IMR-90 (cell line): ENCODE measurements at regions not wholly inside any gene's neighbourhood (a gene's known extent, or its start where the extent isn't known, plus 50 kb on each side); places are given as distances from the start of the nearest gene placed in this dataset.

ENCODE experiments used
- ATAC-seq: fragments of 200-7000 bp; cut with Tn5 transposase; 2 replicates; pipeline ENCODE4 v1.9.1; 2020; ENCODE audit warnings: low read depth, mild to moderate bottlenecking, moderate library complexity
- BruUV-seq: library from RNA; stranded (reverse); fragments of 400-500 nt; replicated peaks from 2 replicates; lab custom pipeline; 2021; lab: Mats Ljungman, UMichigan
- CTCF ChIA-PET: fragments of 300-600 bp; formaldehyde crosslinking; extraction: SDS; loops from one replicate; lab custom pipeline; 2021; ENCODE audit warnings: antibody characterized with exemption; lab: Yijun Ruan, JAX
- POLR2A ChIA-PET: fragments of 300-600 bp; sonication (Branson Sonifier 250); formaldehyde crosslinking; loops from one replicate; lab custom pipeline; 2022; ENCODE audit warnings: antibody characterized with exemption; ENCODE audit not compliant: unreplicated experiment; lab: Charles Lee
- DNase-seq: peaks from one replicate; pipeline ENCODE4 v3.0.0; 2013
- H2AFZ ChIP-seq: replicated peaks from 2 replicates; pipeline ENCODE3; 2013; ENCODE audit warnings: low read length, mild to moderate bottlenecking; ENCODE audit not compliant: poor library complexity
- H2AK5ac ChIP-seq: 2 replicates; pipeline ENCODE4 v1.6.1; 2013; ENCODE audit warnings: low read depth, low read length, inconsistent platforms
- H2AK9ac ChIP-seq: replicated peaks from 2 replicates; pipeline ENCODE3; 2013; ENCODE audit warnings: mild to moderate bottlenecking, low read depth, low read length, moderate library complexity; ENCODE audit not compliant: poor library complexity
- H2BK120ac ChIP-seq: 2 replicates; pipeline ENCODE4 v1.6.1; 2013; ENCODE audit warnings: low read depth, low read length, inconsistent platforms
- H2BK15ac ChIP-seq: 3 replicates; pipeline ENCODE4 v1.6.1; 2013; ENCODE audit warnings: low read depth, low read length, inconsistent platforms
- H2BK20ac ChIP-seq: 2 replicates; pipeline ENCODE4 v1.6.1; 2013; ENCODE audit warnings: low read depth, mild to moderate bottlenecking, inconsistent platforms, low read length, moderate library complexity
- H2BK5ac ChIP-seq: 2 replicates; pipeline ENCODE4 v1.6.1; 2013; ENCODE audit warnings: mild to moderate bottlenecking, low read depth, low read length, inconsistent platforms; ENCODE audit not compliant: poor library complexity, severe bottlenecking
- H3K14ac ChIP-seq: replicated peaks from 2 replicates; pipeline ENCODE4 v1.6.1; 2013; ENCODE audit warnings: low read depth, low read length, inconsistent platforms
- H3K18ac ChIP-seq: 2 replicates; pipeline ENCODE4 v1.6.1; 2013; ENCODE audit warnings: low read depth, low read length, control low read depth
- H3K23ac ChIP-seq: 2 replicates; pipeline ENCODE4 v1.6.1; 2013; ENCODE audit warnings: low read depth, low read length, inconsistent platforms
- H3K27ac ChIP-seq: 2 replicates; pipeline ENCODE4 v1.5.1; 2013; ENCODE audit warnings: mild to moderate bottlenecking, control low read depth, low read length; ENCODE audit not compliant: insufficient read depth
- H3K27me3 ChIP-seq: 2 replicates; pipeline ENCODE4 v1.6.1; 2013; ENCODE audit warnings: low read length; ENCODE audit not compliant: control insufficient read depth, insufficient read depth
- H3K36me3 ChIP-seq: 2 replicates; pipeline ENCODE4 v1.6.1; 2013; ENCODE audit warnings: low read length, mixed read lengths; ENCODE audit not compliant: control insufficient read depth, insufficient read depth
- H3K4ac ChIP-seq: 2 replicates; pipeline ENCODE4 v1.6.1; 2013; ENCODE audit warnings: low read depth, low read length, inconsistent platforms
- H3K4me1 ChIP-seq: 2 replicates; pipeline ENCODE4 v1.6.1; 2013; ENCODE audit warnings: low read length, mixed read lengths; ENCODE audit not compliant: control insufficient read depth, insufficient read depth
- H3K4me2 ChIP-seq: 2 replicates; pipeline ENCODE4 v1.6.1; 2013; ENCODE audit warnings: low read depth, mild to moderate bottlenecking, control low read depth, low read length, moderate library complexity
- H3K4me3 ChIP-seq: 2 replicates; pipeline ENCODE4 v1.5.1; 2013; ENCODE audit warnings: low read depth, mild to moderate bottlenecking, control low read depth, low read length, moderate library complexity; ENCODE audit not compliant: insufficient read depth
- H3K56ac ChIP-seq: 2 replicates; pipeline ENCODE4 v1.6.1; 2013; ENCODE audit warnings: low read length, inconsistent platforms; ENCODE audit not compliant: insufficient read depth; ENCODE audit errors: extremely low read depth
- H3K79me1 ChIP-seq, 2 experiments: 2 replicates each; pipeline ENCODE4 v1.6.1; 2013; ENCODE audit warnings: low read length in 2 of 2, inconsistent platforms in 1 of 2, low read depth in 1 of 2
- H3K9ac ChIP-seq: 2 replicates; pipeline ENCODE4 v1.6.1; 2013; ENCODE audit warnings: low read depth, low read length, control low read depth
- H3K9me1 ChIP-seq: 2 replicates; pipeline ENCODE4 v1.6.1; 2013; ENCODE audit warnings: low read length, inconsistent platforms; ENCODE audit not compliant: insufficient read depth
- H3K9me3 ChIP-seq: 2 replicates; pipeline ENCODE4 v1.6.1; 2013; ENCODE audit warnings: low read length; ENCODE audit not compliant: control insufficient read depth, insufficient read depth
- H4K20me1 ChIP-seq: 2 replicates; pipeline ENCODE4 v1.6.1; 2013; ENCODE audit warnings: low read length, inconsistent platforms; ENCODE audit not compliant: insufficient read depth
- H4K5ac ChIP-seq: 2 replicates; pipeline ENCODE4 v1.6.1; 2013; ENCODE audit warnings: mild to moderate bottlenecking, low read depth, low read length, control low read depth
- H4K8ac ChIP-seq, 2 experiments: 2 replicates each; pipeline ENCODE4 v1.6.1; 2013; ENCODE audit warnings: low read depth in 2 of 2, low read length in 2 of 2, control low read depth in 1 of 2, inconsistent platforms in 1 of 2
- H4K91ac ChIP-seq: 2 replicates; pipeline ENCODE4 v1.6.1; 2013; ENCODE audit warnings: low read depth, low read length, inconsistent platforms; ENCODE audit not compliant: insufficient read depth
- BHLHE40 ChIP-seq: fragments of 150-350 bp; IDR thresholded peaks from 2 replicates; pipeline ENCODE4 v1.6.1; 2016; ENCODE audit warnings: mild to moderate bottlenecking, low read depth, low read length
- CEBPB ChIP-seq: IDR thresholded peaks from 2 replicates; pipeline ENCODE4 v1.6.1; 2012; ENCODE audit warnings: low read depth, low read length, improper control_type of control experiment
- CHD1 ChIP-seq: IDR thresholded peaks from 2 replicates; pipeline ENCODE4 v1.6.1; 2012; ENCODE audit warnings: low read depth, low read length, improper control_type of control experiment
- CTCF ChIP-seq: conservative IDR thresholded peaks from 2 replicates; pipeline ENCODE4 v1.5.1; 2012; ENCODE audit warnings: mild to moderate bottlenecking, low read depth, low read length, improper control_type of control experiment
- ELK1 ChIP-seq: fragments of 150-350 bp; IDR thresholded peaks from 2 replicates; pipeline ENCODE4 v1.6.1; 2016; ENCODE audit warnings: low read depth, mild to moderate bottlenecking, low read length, moderate library complexity, borderline replicate concordance
- FOS ChIP-seq: fragments of 150-350 bp; IDR thresholded peaks from 2 replicates; pipeline ENCODE4 v1.6.1; 2016; ENCODE audit warnings: low read depth, low read length
- MAFK ChIP-seq: IDR thresholded peaks from 2 replicates; pipeline ENCODE4 v1.6.1; 2012; ENCODE audit warnings: low read depth, low read length, improper control_type of control experiment
- MAZ ChIP-seq: IDR thresholded peaks from 2 replicates; pipeline ENCODE4 v1.6.1; 2012; ENCODE audit warnings: low read depth, mild to moderate bottlenecking, low read length, improper control_type of control experiment, moderate library complexity, borderline replicate concordance
- MXI1 ChIP-seq: IDR thresholded peaks from 2 replicates; pipeline ENCODE4 v1.6.1; 2012; ENCODE audit warnings: low read depth, mild to moderate bottlenecking, low read length, moderate library complexity, borderline replicate concordance
- NFE2L2 ChIP-seq: fragments of 150-350 bp; IDR thresholded peaks from 2 replicates; pipeline ENCODE4 v1.6.1; 2016; ENCODE audit warnings: low read depth, mild to moderate bottlenecking, low read length
- POLR2A ChIP-seq: IDR thresholded peaks from 2 replicates; pipeline ENCODE4 v1.6.1; 2012; ENCODE audit warnings: mild to moderate bottlenecking, low read depth, low read length
- RAD21 ChIP-seq: IDR thresholded peaks from 2 replicates; pipeline ENCODE4 v1.6.1; 2012; ENCODE audit warnings: low read length, improper control_type of control experiment
- RCOR1 ChIP-seq: IDR thresholded peaks from 2 replicates; pipeline ENCODE4 v1.6.1; 2012; ENCODE audit warnings: mild to moderate bottlenecking, low read length, improper control_type of control experiment; ENCODE audit not compliant: insufficient replicate concordance
- RFX5 ChIP-seq: IDR thresholded peaks from 2 replicates; pipeline ENCODE4 v1.8.0; 2012; ENCODE audit warnings: low read depth, mild to moderate bottlenecking, low read length, moderate library complexity
- SMC3 ChIP-seq: fragments of 150-350 bp; IDR thresholded peaks from 2 replicates; pipeline ENCODE4 v1.6.1; 2016; ENCODE audit warnings: low read depth, mild to moderate bottlenecking, antibody characterized with exemption, low read length, moderate library complexity
- USF2 ChIP-seq: fragments of 150-350 bp; IDR thresholded peaks from 2 replicates; pipeline ENCODE4 v1.6.1; 2017; ENCODE audit warnings: mild to moderate bottlenecking, antibody characterized with exemption, low read length, low read depth
- WGBS, 2 experiments: methylation state at CpG; one replicate each; pipeline versions ENCODE4 v1.1.5 to v1.1.7; 2013; ENCODE audit warnings: missing lambda C conversion rate in 2 of 2; ENCODE audit not compliant: insufficient read length in 1 of 2; ENCODE audit errors: extremely low coverage in 2 of 2; 5-methylcytosine and 5-hydroxymethylcytosine counted together
- dilution Hi-C: fragments of 300-500 bp; cut with HindIII; formaldehyde crosslinking; loops from one replicate; pipeline ENCODE4 v1.14.3; 2018; ENCODE audit warnings: low sequenced_read_pairs; ENCODE audit not compliant: unreplicated experiment
- in situ Hi-C: fragments of 300-500 bp; cut with MboI; formaldehyde crosslinking; loops from 3 replicates; pipeline ENCODE4 v1.14.3; 2019; ENCODE audit warnings: low sequenced_read_pairs, inconsistent platforms, mixed read lengths
- intact Hi-C: fragments of 100-400 bp; cut with micrococcal nuclease; formaldehyde crosslinking; loops from 2 replicates; pipeline ENCODE4 v1.10.0; 2022

GRCh38 chr14:35938770-35939169 lies 112.6 kb downstream of the BRMS1L start:
- H4K8ac ChIP-seq: no peak overlapping the region
- no peaks in the 10 kb centered on the region for H3K9me1 ChIP-seq
- ChIA-PET CTCF (no interaction called here), POLR2A (no interaction called here)
- H3K23ac ChIP-seq: no peak overlapping the region
- no peaks in the 10 kb centered on the region for H3K27me3 ChIP-seq
- no peak overlapping the region for H3K4ac ChIP-seq
- H3K27ac ChIP-seq: no peak overlapping the region
- H2BK15ac ChIP-seq: no peak overlapping the region
- no peaks in the 10 kb centered on the region for H3K9me3 ChIP-seq
- H3K79me1 ChIP-seq: no peaks in the 10 kb centered on the region
- no peak overlapping the region for H3K56ac ChIP-seq
- H3K18ac ChIP-seq: no peak overlapping the region
- no peaks in the 10 kb centered on the region for H4K20me1 ChIP-seq
- no peak overlapping the region for H4K91ac ChIP-seq
- no peak overlapping the region for H3K14ac ChIP-seq
- dilution Hi-C loops: no loop called here
- H3K4me1 ChIP-seq: no peaks in the 10 kb centered on the region
- H2AK5ac ChIP-seq: no peak overlapping the region
- no peak overlapping the region for H3K4me3 ChIP-seq
- BruUV-seq: no TSS peak
- no peak overlapping the region for H3K9ac ChIP-seq
- no peak overlapping the region for H2BK5ac ChIP-seq
- H2AFZ ChIP-seq: no peak overlapping the region
- H2BK20ac ChIP-seq: no peak overlapping the region
- no peak for DNase-seq
- intact Hi-C loops: no loop called here
- H4K5ac ChIP-seq: no peak overlapping the region
- H3K4me2 ChIP-seq: no peak overlapping the region
- no CpG with 5 or more reads among the region's 2 CpGs for WGBS, 2 experiments
- TF ChIP-seq FOS (no peak), ELK1 (no peak), POLR2A (no peak), RCOR1 (no peak), BHLHE40 (no peak), MXI1 (no peak), CTCF (no peak), RAD21 (no peak), MAZ (no peak), USF2 (no peak), RFX5 (no peak), CEBPB (no peak), MAFK (no peak), CHD1 (no peak), SMC3 (no peak), NFE2L2 (no peak)
- in situ Hi-C loops: no loop called here
- ATAC-seq: no peak
- H2AK9ac ChIP-seq: no peak overlapping the region
- H2BK120ac ChIP-seq: no peak overlapping the region
- no peaks in the 10 kb centered on the region for H3K36me3 ChIP-seq
